DMS53 treated with DMSO at 0.1 percent for 48 hours (cell line): ENCODE measurements at regions not wholly inside any gene's neighbourhood (a gene's known extent, or its start where the extent isn't known, plus 50 kb on each side); places are given as distances from the start of the nearest gene placed in this dataset.
"Not testable (repeated sequence)": the region's sequence is repeated elsewhere in the genome, so short reads cannot be mapped to it uniquely, and the experiment has no call there.

Experiments used
- DNase-seq: peaks from one replicate; lab custom pipeline; 2025; ENCODE audit not compliant: unreplicated experiment; lab: John Stamatoyannopoulos, UW

GRCh38 chr17:70968302-70968701 is 799.0 kb downstream of the KCNJ2 start:
- no peak for DNase-seq

GRCh38 chr17:70969521-70970034 is 800.2 kb downstream of the KCNJ2 start:
- no peak for DNase-seq

- no peak for DNase-seq
Measured at GRCh38 chr17:70976447-70976846, 807.1 kb downstream of the KCNJ2 start.

- no peak for DNase-seq
Measured at GRCh38 chr17:70984873-70985272, 815.5 kb downstream of the KCNJ2 start.

- no peak for DNase-seq
Measured at GRCh38 chr17:70987867-70988340, 818.6 kb downstream of the KCNJ2 start.

GRCh38 chr17:70988622-70989021 is 819.3 kb downstream of the KCNJ2 start:
- DNase-seq, result no peak

- no peak for DNase-seq
Measured at GRCh38 chr17:70989280-70989679, 819.9 kb downstream of the KCNJ2 start.

- no peak for DNase-seq
Measured at GRCh38 chr17:70994194-70994593, 824.9 kb downstream of the KCNJ2 start.

GRCh38 chr17:70995997-70996396 is 826.7 kb downstream of the KCNJ2 start:
- no peak for DNase-seq

- DNase-seq, result no peak
Measured at GRCh38 chr17:71003736-71004135, 834.4 kb downstream of the KCNJ2 start.

GRCh38 chr17:71004413-71004812 is 835.1 kb downstream of the KCNJ2 start:
- no peak for DNase-seq

- no peak for DNase-seq
Measured at GRCh38 chr17:71011391-71011790, 842.1 kb downstream of the KCNJ2 start.

- no peak for DNase-seq
Measured at GRCh38 chr17:71019699-71020098, 850.4 kb downstream of the KCNJ2 start.

- no peak for DNase-seq
Measured at GRCh38 chr17:71022758-71023157, 853.4 kb downstream of the KCNJ2 start.

- peak; percentile 87 for DNase-seq
Measured at GRCh38 chr17:71023249-71024030, 854.1 kb downstream of the KCNJ2 start.

- peak; percentile 31 for DNase-seq
Measured at GRCh38 chr17:71024172-71024571, 854.8 kb downstream of the KCNJ2 start.

GRCh38 chr17:71024969-71025368 is 855.6 kb downstream of the KCNJ2 start:
- no peak for DNase-seq

GRCh38 chr17:71029246-71029645 is 859.9 kb downstream of the KCNJ2 start:
- no peak for DNase-seq

GRCh38 chr17:71031286-71031685 is 862.0 kb downstream of the KCNJ2 start:
- not testable (repeated sequence) for DNase-seq

GRCh38 chr17:71032746-71033273 is 863.5 kb downstream of the KCNJ2 start:
- no peak for DNase-seq

GRCh38 chr17:71033336-71033735 is 864.0 kb downstream of the KCNJ2 start:
- no peak for DNase-seq

- DNase-seq, result no peak
Measured at GRCh38 chr17:71035226-71035625, 865.9 kb downstream of the KCNJ2 start.
